NT2/D1 (cell line): ENCODE measurements at regions not wholly inside any gene's neighbourhood (a gene's known extent, or its start where the extent isn't known, plus 50 kb on each side); places are given as distances from the start of the nearest gene placed in this dataset.

Experiments
- DNase-seq: peaks from one replicate; pipeline ENCODE4 v3.0.0-alpha.2; 2011; ENCODE audit warnings: low read depth, low spot score
- H3K27me3 ChIP-seq: 2 replicates; pipeline ENCODE4 v1.6.0; 2011; ENCODE audit warnings: mild to moderate bottlenecking; ENCODE audit not compliant: insufficient read length, insufficient read depth
- H3K36me3 ChIP-seq: 2 replicates; pipeline ENCODE4 v1.6.1; 2011; ENCODE audit warnings: mild to moderate bottlenecking, low read length, mixed read lengths; ENCODE audit not compliant: insufficient read depth, insufficient read length
- H3K4me1 ChIP-seq: 2 replicates; pipeline ENCODE4 v1.5.1; 2011; ENCODE audit not compliant: insufficient read depth, insufficient read length
- H3K4me3 ChIP-seq: 2 replicates; pipeline ENCODE4 v1.5.1; 2011; ENCODE audit warnings: low read depth; ENCODE audit not compliant: insufficient read length
- H3K9ac ChIP-seq: 2 replicates; pipeline ENCODE4 v1.6.0; 2011; ENCODE audit warnings: low read depth; ENCODE audit not compliant: insufficient read length
- H3K9me3 ChIP-seq: 2 replicates; pipeline ENCODE4 v1.5.1; 2011; ENCODE audit warnings: mild to moderate bottlenecking, low read length; ENCODE audit not compliant: insufficient read depth
- SUZ12 ChIP-seq: IDR thresholded peaks from 2 replicates; pipeline ENCODE4 v1.6.1; 2011; ENCODE audit not compliant: insufficient read length, insufficient read depth; ENCODE audit errors: extremely low read depth
- YY1 ChIP-seq: IDR thresholded peaks from 2 replicates; pipeline ENCODE4 v1.6.1; 2011; ENCODE audit not compliant: insufficient read length, insufficient read depth
- ZNF274 ChIP-seq: IDR thresholded peaks from 2 replicates; pipeline ENCODE4 v1.6.1; 2011; ENCODE audit warnings: mild to moderate bottlenecking, low read depth, low read length

GRCh38 chr6:165984729-165985275, 182.8 kb downstream of the TBXT start:
- peaks cover 4% of the 10 kb centered on the region for H3K4me1 ChIP-seq
- no peak overlapping the region for H3K4me3 ChIP-seq
- H3K36me3 ChIP-seq, result no peaks in the 10 kb centered on the region
- H3K9ac ChIP-seq, result no peak overlapping the region
- H3K9me3 ChIP-seq, result no peaks in the 10 kb centered on the region
- no peak for DNase-seq
- no peak for TF ChIP-seq ZNF274
- TF ChIP-seq SUZ12, result no peak
- no peak for TF ChIP-seq YY1
- peaks cover 53% of the 10 kb centered on the region for H3K27me3 ChIP-seq

DNA sequence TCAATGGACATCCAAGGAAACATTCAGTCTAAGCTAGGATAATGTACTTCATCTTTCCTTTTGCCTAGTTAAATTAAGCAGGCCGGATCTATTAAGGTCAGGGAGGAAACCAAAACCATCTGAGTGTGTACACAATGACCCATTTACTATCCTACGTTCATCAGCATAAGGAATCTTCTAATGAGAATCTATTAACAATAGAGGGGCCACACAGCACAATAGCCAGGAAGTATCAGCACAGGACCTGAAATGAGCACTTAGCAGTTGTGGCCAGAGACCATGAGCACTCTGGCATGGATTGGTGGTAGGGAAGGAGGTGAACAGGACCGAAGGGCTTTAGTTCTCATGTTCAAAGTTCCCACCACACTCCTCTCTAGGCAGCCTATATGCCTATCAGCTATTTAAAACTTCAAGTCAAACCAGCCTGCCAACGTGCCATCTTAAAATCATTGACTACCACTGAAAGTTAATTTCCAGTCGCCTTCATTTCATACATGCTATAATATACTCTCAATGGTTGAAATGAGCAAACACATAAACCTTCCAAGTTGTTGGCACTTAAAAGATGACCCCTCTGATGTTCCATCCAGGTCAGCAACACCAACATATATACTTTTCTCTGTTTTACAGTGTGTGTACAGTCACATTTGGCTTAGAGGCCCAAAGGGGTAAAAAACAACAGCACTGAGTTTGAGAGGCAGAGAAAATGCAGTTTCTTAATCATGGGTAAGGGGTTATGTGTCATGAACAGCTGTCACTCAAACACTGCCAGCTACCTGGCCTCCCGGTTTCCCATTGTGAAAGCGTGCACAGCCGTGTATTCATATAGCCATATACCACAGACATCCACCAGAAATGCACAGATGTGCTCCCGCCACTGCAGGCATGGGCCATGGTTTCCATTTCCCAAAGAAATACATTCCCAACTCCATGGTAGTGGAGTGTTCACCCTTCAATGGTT, 184.3 kb downstream of the TBXT start:
- no peak for DNase-seq
- TF ChIP-seq SUZ12 (no peak), ZNF274 (no peak), YY1 (no peak)
- H3K9ac ChIP-seq, result no peak overlapping the region
- peaks cover 39% of the 10 kb centered on the region for H3K27me3 ChIP-seq
- H3K4me3 ChIP-seq, result no peak overlapping the region
- no peaks in the 10 kb centered on the region for H3K36me3 ChIP-seq
- H3K4me1 ChIP-seq, result no peaks in the 10 kb centered on the region
- no peaks in the 10 kb centered on the region for H3K9me3 ChIP-seq

- Histone ChIP-seq H3K4me3 (no peak overlapping the region), H3K4me1 (no peaks in the 10 kb centered on the region), H3K27me3 (no peaks in the 10 kb centered on the region), H3K36me3 (no peaks in the 10 kb centered on the region), H3K9ac (no peak overlapping the region), H3K9me3 (no peaks in the 10 kb centered on the region)
- TF ChIP-seq YY1 (no peak), ZNF274 (no peak), SUZ12 (no peak)
- no peak for DNase-seq
These were observed 189.2 kb downstream of the TBXT start for GRCh38 chr6:165978476-165978875.

GRCh38 chr6:165976684-165977083, 191.0 kb downstream of the TBXT start:
- no peak for TF ChIP-seq SUZ12
- TF ChIP-seq ZNF274, result no peak
- TF ChIP-seq YY1, result no peak
- no peaks in the 10 kb centered on the region for H3K4me1 ChIP-seq
- no peaks in the 10 kb centered on the region for H3K9me3 ChIP-seq
- no peaks in the 10 kb centered on the region for H3K27me3 ChIP-seq
- H3K9ac ChIP-seq, result no peak overlapping the region
- H3K4me3 ChIP-seq, result no peak overlapping the region
- H3K36me3 ChIP-seq, result no peaks in the 10 kb centered on the region
- no peak for DNase-seq

DNA sequence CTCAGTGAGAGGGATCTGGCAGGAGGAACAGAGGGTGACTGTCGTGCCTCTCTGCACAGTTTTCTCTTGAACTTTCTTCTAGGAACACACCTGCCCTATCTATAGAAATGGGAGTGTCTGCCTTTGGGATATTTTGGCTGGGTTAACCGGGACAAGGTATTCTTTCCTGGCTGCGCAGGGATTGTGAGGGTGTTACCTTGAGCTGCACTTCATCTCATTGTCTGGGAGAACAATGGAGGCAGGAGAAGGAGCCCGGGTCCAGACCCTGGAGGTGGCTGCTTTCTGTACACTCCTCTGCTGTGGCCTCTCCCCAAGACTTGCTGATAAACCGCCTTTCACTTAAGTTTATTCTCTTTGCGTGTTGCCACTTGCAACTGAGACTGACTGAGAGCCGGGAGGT, 192.8 kb downstream of the TBXT start:
- Histone ChIP-seq H3K4me3 (no peak overlapping the region), H3K9me3 (no peaks in the 10 kb centered on the region), H3K27me3 (no peaks in the 10 kb centered on the region), H3K36me3 (no peaks in the 10 kb centered on the region), H3K4me1 (no peaks in the 10 kb centered on the region), H3K9ac (no peak overlapping the region)
- TF ChIP-seq SUZ12 (no peak), YY1 (no peak), ZNF274 (no peak)
- DNase-seq, result no peak

DNA sequence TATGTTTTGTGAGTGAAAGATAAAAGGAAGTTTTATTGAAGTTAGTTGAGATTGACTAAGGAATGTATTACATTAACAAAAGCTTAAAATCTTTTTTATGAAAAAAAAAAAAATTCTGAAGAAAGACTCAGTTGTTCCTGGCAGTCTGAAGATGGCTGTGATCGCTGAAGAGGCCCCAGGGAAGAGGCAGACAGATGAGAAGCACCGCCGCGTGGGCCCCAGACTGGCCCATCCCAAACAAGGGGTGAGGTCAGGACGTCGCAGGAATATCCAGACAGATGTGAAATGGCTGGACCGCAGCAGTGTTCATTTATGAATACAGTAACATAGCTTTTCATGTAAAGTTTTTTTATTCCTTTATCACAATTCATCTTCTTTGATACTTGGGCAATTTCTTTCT, 194.2 kb downstream of the TBXT start:
- Histone ChIP-seq H3K4me3 (no peak overlapping the region), H3K4me1 (no peaks in the 10 kb centered on the region), H3K9ac (no peak overlapping the region), H3K36me3 (no peaks in the 10 kb centered on the region), H3K27me3 (no peaks in the 10 kb centered on the region), H3K9me3 (no peaks in the 10 kb centered on the region)
- DNase-seq, result no peak
- TF ChIP-seq ZNF274 (no peak), SUZ12 (no peak), YY1 (no peak)

DNA sequence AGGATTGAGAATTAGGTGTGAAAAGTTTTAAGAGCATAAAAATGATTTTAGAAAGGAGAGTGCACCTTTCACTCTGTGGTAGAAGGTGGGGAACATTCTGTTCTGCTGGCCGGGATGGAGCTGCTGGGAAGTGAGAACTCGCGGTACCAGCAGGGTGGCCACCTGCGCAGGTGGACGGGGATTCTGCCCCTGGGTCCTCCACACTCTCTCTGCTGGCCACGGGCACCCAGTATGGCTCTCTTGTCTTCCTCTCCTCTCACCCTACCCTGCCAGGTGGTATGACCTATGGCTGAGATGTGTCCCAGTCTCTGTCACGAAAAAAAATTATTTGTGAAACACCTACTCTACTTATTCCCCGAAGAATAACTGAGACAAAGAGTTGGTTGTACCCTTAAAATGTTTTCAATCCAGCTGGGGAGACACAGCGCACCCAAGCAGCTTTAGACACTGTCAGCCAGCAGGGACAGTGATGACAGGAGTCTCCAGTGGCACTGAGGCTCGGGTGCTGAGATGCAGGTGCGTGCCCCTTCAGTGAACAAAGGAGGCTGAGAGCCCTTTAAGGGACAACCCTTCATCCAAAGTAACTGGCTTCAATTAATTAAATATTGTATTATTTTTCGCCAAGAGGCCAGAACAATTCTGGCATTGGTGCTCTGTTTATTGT, 195.4 kb downstream of the TBXT start:
- DNase-seq, result no peak
- Histone ChIP-seq H3K36me3 (no peaks in the 10 kb centered on the region), H3K9me3 (no peaks in the 10 kb centered on the region), H3K27me3 (no peaks in the 10 kb centered on the region), H3K4me1 (no peaks in the 10 kb centered on the region), H3K9ac (no peak overlapping the region), H3K4me3 (no peak overlapping the region)
- no peak for TF ChIP-seq ZNF274
- TF ChIP-seq SUZ12, result no peak
- TF ChIP-seq YY1, result no peak
